Fibroblast of skin of left quadriceps (primary cell): ENCODE measurements at regions not wholly inside any gene's neighbourhood (a gene's known extent, or its start where the extent isn't known, plus 50 kb on each side); places are given as distances from the start of the nearest gene placed in this dataset.
"Not testable (repeated sequence)": the region's sequence is repeated elsewhere in the genome, so short reads cannot be mapped to it uniquely, and the experiment has no call there.

Experiments used
- DNase-seq, 2 experiments: peaks; one replicate each; pipeline ENCODE4 v3.0.0-alpha.2; 2013; ENCODE audit warnings: low read depth in 2 of 2

DNA sequence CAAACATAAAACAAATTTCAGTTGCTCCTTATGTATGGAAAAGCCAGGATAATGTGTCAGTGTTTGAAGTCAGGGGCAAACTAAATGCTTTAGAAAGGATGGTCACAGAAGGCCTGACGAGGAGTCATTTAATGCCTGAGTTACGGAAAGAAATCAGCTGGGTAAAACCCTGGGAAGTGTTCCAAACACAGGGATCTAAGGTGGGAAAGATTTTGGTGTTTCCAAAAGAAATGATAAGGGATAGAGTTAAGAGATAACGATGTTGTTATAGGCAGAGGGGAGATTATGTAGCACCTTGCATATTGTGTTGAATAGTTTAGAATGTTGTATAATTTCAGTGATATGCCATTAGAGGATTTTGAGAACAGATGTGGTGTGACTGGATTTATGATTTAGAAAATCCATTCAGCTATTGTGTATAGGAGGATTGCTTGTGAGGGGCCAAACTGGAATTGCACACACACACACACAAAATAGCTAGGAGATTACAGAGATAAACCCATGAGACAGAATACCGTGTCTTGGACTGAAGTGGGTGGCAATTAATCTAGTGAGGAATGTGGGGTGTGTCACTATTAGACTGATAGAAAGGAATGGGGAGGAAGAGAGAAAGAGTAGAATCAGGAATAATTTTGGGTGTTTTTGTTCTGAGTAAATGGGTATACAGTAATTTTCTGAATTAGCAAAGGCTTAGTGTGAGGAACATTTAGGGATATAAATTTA lies 274.2 kb upstream of the DAB2 start:
- DNase-seq: no peak

DNA sequence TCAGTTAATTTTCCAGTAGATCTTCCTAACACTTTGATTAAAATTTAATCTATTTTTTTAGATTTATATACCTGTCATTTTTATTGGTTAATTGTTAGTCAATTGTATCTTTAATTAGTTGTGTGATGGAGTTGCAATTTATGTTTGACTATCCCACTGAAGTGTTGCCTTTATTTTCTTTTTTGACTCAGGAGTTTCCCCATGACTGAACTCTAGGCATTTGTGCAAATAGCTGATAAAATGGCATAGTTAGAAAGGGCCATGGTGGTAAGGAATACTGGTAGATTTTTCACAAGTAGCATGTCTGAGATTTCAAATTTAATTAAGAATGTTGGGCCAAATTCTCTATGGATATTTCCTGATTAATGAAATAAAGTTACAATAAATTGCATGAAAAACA lies 273.1 kb upstream of the DAB2 start:
- no peak for DNase-seq

DNA sequence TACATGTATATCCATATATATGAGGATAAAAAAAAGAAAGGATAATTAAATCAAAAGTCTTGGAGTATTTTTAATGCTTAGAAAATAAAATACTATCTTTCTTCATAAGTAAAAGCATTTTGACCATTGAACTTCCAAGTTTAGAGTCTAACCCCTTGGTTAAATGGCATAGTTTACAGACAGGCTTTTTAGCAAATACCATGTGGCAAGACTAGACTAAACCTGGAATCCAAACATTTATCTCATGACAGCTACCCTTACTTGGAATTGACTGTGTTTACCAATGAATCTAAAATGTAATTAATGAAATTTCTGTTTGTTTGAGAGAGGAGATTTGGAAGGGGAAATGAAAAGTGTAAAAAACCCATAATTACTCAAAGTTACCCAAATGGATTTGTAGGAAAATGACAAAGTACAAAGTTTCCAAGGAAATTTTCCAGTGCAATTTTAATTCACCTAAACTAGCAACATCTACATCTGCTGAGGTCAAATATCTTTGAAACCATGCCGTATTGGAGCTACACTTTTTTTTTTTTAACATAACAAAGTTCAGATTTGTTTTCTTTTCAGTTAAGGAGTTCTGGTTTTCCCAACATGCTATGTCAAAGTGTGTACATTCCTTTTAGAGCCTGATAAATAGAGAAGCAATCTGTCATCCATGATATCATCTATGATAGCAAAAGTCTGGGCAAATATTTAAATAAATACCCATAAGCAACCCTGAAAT lies 272.1 kb upstream of the DAB2 start:
- DNase-seq: no peak

DNA sequence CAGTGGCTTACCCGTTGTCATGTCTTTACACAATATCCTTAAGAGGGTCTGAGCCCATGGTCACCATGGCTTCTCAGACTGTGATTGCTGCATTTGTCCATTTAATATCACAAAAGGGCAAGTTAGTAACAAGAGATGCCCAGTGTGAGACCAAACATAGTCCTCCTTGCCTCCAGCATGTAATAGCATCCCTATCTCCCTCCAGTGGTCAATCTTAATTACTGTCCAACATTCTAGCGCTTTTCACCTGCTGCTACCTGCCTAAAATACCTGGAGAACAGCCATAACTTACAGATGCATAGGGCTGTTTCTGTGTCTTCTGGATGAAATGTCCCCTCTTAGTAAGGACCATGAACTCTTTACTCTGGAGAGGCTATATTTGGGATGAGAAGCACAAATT lies 267.2 kb upstream of the DAB2 start:
- DNase-seq: no peak

DNA sequence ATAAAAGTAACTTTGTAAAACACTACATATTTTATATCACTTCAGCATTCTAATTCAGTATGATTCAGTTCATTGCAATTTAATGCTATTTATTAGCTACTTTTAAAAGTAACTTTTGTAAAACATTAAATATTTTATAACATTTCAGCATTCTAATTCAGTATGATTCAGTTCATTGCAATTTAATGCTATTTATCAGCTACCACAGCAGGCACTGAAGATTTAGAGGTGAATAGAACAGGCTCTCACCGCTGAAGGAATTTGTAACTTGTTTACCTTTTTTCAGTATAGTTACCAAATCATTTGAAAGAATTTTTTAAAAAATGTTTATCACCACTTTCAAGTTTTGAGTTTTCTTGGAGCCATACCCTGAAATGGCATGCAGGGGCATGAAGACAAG lies 266.4 kb upstream of the DAB2 start:
- no peak for DNase-seq

DNA sequence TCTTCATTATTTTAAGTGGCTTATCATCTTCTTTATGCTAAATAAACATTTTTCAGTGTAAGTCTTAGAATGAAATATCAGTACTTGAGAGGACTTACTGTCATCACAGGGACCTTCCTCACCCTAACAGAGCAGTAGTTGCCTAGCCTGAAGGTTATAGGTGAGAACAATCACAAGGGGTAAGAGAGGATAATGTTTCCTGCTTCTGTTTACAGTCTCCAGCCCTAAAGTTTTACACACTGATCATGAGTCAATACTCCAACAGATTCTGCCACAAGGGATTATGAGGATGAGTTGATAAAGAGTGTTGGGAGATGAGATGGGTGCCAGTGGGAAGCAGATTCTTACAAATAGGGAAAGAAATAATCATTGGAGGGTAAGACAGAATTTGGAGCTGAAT lies 265.1 kb upstream of the DAB2 start:
- DNase-seq: no peak

DNA sequence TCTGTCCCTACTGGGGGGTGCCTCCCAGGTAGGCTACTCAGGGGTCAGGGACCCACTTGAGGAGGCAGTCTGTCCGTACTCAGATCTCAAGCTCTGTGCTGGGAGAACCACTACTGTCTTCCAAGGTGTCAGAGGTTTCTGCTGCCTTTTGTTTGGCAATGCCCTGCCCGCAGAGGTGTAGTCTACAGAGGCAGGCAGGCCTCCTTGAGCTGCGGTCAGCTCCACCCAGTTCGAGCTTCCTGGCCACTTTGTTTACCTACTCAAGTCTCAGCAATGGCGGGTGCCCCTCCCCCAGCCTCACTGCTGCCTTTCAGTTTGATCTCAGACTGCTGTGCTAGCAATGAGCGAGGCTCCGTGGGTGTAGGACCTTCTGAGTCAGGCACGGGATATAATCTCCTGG lies 263.1 kb upstream of the DAB2 start:
- DNase-seq: not testable (repeated sequence)

DNA sequence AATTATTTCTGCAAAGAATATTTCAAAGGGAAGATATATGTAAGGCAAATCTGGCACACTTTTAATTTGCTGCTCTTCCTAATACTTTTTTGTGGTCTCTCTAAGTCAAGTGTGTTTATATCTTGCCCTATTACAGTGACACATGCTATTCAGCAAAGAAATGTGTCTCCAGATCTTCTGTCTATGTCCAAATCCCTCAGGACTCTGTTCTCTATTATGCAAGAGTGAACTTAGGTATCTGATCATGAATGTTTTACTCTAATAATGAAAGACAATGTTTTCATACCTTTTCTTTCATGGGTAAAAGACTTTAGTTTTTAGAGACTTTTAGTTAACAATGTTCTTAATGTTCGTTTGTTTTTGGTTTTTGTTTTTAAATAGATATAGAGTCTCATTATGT lies 255.4 kb upstream of the DAB2 start:
- DNase-seq: no peak

DNA sequence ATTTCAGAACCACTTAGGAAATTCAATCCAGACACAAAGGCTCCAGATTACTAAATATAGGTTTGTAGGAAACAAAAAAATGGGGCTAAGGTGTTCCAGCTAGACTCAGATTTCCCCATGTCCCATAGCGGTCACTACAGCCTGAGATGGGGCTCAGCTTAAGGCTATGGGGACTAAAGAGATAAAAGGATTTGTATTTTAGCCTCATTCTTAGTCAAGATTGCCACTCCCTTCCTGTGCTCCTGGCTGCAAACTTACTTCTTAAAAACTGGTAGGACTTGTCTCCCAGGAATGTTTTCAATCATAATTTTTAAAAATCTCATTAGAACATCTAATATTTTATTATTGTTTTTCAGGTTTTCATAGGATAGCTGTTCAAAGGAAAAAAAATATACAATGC lies 253.8 kb upstream of the DAB2 start:
- no peak for DNase-seq

DNA sequence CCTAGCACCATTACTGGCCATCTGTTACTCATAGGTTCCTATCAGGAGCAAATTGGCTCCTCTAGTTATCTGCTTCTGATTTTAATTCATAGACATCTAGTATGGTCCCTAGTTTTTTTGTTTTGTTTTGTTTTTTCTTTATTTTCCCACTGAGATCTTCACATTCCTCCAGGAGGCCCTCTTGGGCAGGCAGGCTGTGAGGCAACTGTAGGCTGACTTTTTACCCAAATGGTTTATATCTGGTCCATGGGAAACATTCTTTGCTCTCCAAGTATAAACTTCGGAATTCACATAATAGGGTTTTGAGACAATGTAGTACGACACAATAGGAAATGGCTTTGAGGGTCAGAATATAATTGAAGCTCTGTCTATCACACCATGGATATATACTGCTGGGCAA lies 250.9 kb upstream of the DAB2 start:
- no peak for DNase-seq

DNA sequence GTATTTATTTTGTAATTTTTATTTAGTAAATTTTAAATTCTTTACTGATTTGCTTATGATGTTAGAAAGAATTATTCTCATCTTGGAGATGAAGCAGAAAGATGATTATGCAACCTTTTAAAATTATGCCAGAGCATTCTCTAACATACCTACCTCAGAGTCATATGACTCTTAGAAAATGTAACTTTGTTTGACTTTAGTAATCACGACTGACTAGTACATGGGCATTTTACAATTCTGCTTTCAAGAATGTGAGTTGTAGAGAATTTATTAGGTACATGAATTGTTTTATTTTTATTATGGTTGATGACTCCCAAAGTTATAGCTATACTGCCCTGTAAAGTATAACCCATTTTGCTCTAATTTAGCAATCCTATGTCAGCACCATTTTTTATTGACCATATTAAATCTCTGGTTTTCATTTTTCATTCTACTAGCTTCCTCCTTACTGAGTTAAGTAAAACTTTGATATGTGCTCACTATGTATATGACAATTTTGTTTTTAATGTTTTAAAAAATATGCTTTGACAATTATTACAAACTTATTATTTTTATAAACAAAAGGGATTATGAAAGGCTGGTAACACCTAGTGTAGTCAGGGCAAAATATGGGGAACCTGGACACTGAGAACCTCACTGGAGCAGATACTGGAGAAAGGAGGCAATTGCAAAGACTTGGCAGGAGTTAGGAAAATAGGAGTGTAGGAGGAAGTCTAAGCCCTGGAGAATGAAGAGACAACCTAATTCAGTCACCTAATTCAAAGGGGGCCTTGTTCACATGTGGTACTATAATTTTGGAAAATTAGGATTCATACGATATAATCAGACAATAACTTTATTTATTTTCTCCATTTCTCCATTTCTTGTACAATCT lies 249.7 kb upstream of the DAB2 start:
- DNase-seq: no peak

DNA sequence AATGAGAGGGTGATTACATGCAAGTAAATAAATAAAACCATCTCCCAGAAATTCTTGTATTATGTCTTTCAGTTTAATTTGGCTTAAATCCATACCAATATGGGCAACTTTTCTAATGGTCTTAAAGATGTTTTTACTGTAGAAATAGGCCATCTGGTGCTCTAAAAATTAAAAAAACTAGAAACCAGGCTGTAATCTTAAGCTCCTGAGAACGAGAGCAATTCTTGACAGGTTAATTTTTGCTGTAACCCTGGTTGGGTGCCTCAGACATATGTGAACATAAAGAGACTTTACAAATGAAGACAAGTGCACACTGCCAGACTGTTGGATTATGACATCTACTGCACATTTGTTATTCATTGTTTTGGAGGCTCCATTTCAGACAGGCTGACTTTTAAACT lies 246.8 kb upstream of the DAB2 start:
- DNase-seq: no peak

DNA sequence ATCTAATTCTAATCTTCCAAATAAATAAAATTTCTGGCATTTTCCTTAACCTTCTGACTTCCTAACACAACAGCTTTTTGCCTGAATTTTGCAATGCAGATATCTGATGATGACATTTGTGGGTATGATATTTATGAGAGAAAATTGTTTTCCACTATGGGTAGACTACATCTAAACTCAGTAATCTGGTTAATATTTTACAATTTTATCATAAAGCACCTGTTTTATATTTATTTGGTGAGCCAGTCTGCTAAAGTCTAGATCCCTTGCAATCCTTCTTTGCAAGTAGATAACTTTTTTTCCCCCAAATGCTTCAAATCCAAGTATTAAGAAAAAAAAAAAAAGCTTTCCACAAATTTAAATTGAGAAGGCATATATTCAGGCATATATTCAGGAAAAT lies 246.2 kb upstream of the DAB2 start:
- no peak for DNase-seq

DNA sequence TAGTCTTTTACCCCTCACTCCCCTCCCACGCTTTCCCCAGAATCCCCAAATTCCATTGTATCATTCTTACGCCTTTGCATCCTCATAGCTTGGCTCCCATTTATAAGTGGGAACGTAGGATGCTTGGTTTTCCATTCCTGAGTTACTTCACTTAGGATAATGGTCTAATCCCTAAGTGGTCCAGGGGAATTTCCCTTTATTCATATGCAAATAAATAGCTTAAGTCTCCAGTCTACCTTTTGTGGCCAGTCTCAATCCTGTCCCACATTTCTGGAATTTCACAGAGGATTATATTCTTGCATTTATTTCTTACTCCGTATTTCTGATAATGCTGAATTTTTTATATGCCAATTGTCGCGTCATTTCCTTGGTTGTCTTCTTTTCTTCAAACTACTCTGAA lies 245.6 kb upstream of the DAB2 start:
- DNase-seq: no peak

DNA sequence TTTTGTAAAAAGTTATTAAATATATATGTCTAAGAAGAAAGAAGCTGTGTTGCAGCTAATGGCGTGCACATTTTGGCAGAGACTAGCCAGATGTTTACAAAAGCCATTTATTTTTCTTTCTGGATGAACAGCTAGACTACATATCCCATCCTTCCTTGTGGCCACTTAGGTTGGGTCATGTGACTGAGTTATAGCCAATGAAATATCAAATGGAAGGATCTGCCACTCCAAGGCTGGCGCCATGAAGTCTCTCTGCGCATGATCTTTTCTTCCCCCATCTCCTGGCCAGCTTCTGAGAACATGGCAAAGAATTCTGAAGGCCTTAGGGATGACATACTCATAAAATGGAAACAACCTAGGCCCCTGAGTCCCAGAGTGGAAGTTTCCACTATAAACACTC lies 244.2 kb upstream of the DAB2 start:
- DNase-seq: no peak

DNA sequence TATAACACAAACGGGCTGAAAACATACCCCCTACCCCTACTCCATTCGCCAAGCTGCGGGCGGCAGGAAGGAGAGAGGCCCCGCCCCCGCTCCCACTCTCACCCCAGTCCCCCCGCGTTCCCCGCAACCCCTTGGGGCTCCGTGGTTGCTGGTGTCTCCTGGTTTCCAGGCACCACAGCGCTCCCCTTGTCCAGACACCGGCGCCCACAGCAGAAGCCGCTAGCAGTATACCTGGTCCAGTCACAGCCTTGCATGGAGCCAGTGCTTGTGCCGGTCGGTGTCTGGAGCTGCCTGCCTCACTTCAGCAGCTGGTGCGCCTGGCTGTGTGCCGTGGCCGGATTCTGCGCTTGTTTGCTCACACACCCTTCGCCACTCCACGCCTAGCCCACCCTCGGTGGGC lies 240.5 kb upstream of the DAB2 start:
- no peak for DNase-seq

DNA sequence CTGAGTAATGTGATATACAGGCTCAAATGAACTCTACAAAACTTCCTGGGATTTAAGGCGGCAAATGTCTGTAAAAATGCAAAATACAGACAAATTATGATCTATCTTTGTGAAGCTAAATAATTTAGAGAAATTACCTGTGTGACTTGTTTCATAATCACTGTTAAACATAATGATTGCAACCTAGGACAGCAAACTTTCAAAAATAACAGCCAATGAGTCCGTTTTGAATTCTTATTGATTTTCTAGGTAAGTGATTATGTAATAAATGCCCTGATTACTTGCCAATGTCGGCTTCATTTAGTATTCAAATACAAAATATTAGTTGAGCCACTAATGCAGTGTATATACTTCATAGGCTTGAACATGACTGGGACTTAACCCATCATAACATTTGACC lies 238.2 kb upstream of the DAB2 start:
- no peak for DNase-seq

DNA sequence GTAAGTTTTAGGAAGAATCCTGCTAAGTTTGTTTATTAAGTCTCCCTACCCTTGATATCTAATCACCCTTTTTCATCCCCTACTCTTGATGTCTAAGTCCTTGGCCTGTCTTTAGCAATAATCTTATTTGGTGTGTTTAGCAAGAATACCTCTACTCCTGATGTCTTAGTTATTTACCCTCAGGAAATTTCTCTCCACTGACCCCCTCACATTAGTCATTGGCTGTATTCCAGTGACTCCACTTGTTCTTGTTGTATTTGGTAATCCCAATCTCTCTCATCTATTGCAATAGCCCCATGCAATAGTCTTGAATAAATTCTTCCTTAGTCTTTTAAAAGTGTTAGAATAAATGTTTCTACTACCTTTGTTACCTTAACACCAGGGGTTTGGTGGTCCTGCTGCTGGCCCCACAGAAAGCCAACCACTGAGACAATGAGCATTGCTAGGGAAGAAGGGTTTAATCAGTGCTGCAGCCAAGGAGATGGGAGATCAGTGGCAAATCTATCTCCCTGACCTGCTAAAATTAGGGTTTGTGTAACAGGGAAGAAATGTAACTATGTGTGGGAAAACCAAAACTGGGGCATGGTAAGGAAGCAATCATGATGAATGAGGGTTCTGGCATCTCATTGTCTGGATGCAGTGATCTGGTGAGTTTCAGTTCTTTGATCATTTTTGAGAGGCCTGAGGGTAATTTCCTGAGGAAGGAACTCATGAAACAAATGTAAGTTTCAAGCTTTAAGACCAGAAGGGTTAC lies 236.4 kb upstream of the DAB2 start:
- DNase-seq: no peak

DNA sequence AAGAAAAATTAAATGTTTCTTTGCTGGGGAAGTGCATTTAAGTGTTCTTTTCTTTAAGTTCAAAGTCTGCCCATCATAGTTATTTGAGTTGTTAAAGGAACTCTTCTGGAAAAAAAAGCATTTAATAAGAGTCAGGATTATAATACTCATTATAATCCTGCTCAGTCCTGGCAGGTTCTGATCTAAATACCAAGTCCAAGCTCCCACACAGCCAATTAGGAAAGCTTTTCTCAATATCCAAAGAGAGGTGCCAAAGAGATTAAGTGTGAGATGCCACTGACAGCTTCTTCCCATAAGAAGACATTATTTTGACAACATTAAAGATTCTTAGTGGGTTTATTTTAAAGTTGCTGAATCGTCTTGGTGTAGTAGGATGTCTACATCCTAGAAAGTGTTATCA lies 235.2 kb upstream of the DAB2 start:
- DNase-seq: no peak

DNA sequence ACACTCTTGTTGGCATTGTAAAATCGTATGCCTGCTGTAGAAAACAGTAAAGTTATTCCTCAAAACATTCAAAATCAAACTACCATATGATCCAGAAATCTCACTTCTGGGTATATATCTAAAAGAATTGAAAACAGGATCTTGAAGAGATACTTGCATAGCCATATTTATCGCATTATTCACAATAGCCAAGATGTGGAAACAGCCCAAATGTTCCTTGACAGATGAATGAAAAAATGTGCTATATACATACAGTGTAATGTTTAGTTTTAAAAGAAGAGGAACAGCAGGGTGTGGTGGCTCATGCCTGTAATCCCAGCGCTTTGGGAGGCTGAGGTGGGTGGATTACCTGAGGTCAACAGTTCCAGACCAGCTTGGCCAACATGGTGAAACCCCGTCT lies 234.1 kb upstream of the DAB2 start:
- no peak for DNase-seq

DNA sequence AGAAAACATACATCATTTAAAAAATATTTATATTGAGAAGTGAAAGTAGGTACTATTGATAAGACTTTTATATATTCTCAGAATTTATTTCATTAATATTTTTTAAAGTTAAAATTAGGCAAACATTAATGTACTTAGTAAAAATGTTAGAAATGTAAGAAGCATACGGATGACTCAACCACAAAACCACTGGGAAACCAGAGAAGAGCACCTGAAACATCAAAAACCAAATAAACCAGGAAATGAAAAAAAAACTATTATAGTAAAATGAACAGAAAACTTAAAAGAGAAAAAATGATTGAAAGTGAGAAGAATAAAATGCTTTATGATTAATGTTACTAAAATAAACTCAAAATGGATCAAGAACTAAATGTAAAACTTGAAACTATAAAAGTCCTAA lies 233.2 kb upstream of the DAB2 start:
- no peak for DNase-seq

DNA sequence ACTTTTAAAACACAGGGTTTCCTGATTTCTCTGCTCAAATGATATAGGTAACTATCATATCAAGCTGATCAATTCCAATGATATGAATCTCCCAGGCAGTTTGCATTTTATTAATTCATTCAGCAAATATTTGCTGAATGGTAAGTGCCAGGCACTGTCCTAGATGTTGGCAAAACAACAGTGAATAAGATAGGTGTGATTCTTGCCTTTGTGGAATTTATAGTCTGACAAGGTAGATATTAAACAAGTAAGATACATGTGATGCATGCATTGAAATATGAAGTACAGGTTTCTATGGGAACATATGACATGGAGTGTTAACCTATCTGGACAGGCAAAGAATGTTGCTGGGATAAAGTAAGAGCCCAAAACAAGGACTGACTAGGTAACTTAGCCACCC lies 231.8 kb upstream of the DAB2 start:
- DNase-seq: no peak
